ENCODE measurements at regions not wholly inside any gene's neighbourhood (a gene's known extent, or its start where the extent isn't known, plus 50 kb on each side); places are given as distances from the start of the nearest gene placed in this dataset.

- Histone ChIP-seq H3K18ac (ENCODE audit: low read length) (peak overlapping the region; percentile 27), H4K91ac (ENCODE audit: low read depth, low read length) (peak overlapping the region; percentile 79), H3K79me1 (ENCODE audit: low read length) (peaks cover 51% of the 10 kb centered on the region), H3K23ac (ENCODE audit: low read length) (no peak overlapping the region), H3K4me2 (ENCODE audit: low read length) (no peak overlapping the region), H2BK12ac (ENCODE audit: low read length) (peak overlapping the region; percentile 78), H3K9ac (ENCODE audit: low read length) (no peak overlapping the region), H2AK5ac (ENCODE audit: low read length) (peak overlapping the region; percentile 19), H2AFZ (ENCODE audit: insufficient read depth, low read length, poor library complexity) (no peak overlapping the region), H3K14ac (ENCODE audit: low read length) (peak overlapping the region; percentile 40), H3K36me3 (ENCODE audit: control insufficient read depth in 1 of 2, insufficient read depth in 2 of 2, low read length in 2 of 2) (no peaks in the 10 kb centered on the region), H2BK120ac (ENCODE audit: insufficient read depth, low read length, poor library complexity) (peak overlapping the region; percentile 62), H3K27me3 (ENCODE audit: insufficient read depth, low read length) (no peaks in the 10 kb centered on the region), H4K12ac (ENCODE audit: low read depth, low read length) (no peak overlapping the region), H3K27ac (ENCODE audit: low read depth, low read length) (no peak overlapping the region), H3K4me3 (ENCODE audit: low read depth, low read length) (no peak overlapping the region), H2BK5ac (ENCODE audit: low read depth, low read length, poor library complexity) (peak overlapping the region; percentile 2), H3K9me3 (ENCODE audit: insufficient read depth, low read depth, low read length) (peaks cover 3% of the 10 kb centered on the region), H3K4ac (ENCODE audit: low read depth, low read length) (no peak overlapping the region), H3K79me2 (ENCODE audit: control insufficient read depth, insufficient read depth, low read length, poor library complexity) (peaks cover 5% of the 10 kb centered on the region), H4K8ac (ENCODE audit: low read depth, low read length) (no peak overlapping the region), H3K4me1 (ENCODE audit: control insufficient read depth in 1 of 2, insufficient read depth in 2 of 2, low read length in 2 of 2) (peaks cover 41 to 47% of the 10 kb centered on the region in 2 experiments)
- no CpG with 5 or more reads among the region's 12 CpGs for WGBS (ENCODE audit: extremely low coverage, insufficient coverage, insufficient read length)
- no peak for DNase-seq
Measured at GRCh38 chr20:57074386-57074785, 192.1 kb downstream of the BMP7 start.

DNA sequence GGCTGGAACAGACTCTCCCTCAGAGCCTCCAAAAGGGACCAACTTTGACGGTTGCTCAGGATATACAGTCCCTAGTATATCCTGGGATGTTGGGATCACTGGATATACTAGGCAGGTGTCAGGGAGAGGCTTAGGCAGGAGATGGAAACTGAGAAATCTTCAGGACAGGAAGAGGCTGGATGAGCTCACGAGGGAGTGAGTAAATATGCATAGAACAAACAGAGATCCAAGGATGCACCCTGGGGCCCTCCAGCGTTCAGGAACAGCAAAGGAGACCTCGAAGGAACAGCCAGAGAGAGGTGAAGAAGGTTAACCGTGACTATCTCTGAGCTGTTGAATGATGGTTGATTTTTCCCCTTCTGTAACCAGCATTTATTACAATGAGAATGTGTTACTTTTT is 191.3 kb downstream of the BMP7 start:
- no peak overlapping the region for H3K23ac ChIP-seq (ENCODE audit: low read length)
- H3K18ac ChIP-seq (ENCODE audit: low read length): no peak overlapping the region
- no CpG with 5 or more reads among the region's 5 CpGs for WGBS (ENCODE audit: extremely low coverage, insufficient coverage, insufficient read length)
- no peak overlapping the region for H3K27ac ChIP-seq (ENCODE audit: low read depth, low read length)
- peak overlapping the region; percentile 9 for H2BK12ac ChIP-seq (ENCODE audit: low read length)
- H3K36me3 ChIP-seq (ENCODE audit: control insufficient read depth in 1 of 2, insufficient read depth in 2 of 2, low read length in 2 of 2): no peaks in the 10 kb centered on the region
- H3K4me1 ChIP-seq (ENCODE audit: control insufficient read depth in 1 of 2, insufficient read depth in 2 of 2, low read length in 2 of 2): peaks cover 36 to 39% of the 10 kb centered on the region in 2 experiments
- H4K8ac ChIP-seq (ENCODE audit: low read depth, low read length): no peak overlapping the region
- peak in 1 of 2 donors; percentile 30 for DNase-seq
- H3K9ac ChIP-seq (ENCODE audit: low read length): no peak overlapping the region
- H3K4ac ChIP-seq (ENCODE audit: low read depth, low read length): no peak overlapping the region
- no peak overlapping the region for H4K12ac ChIP-seq (ENCODE audit: low read depth, low read length)
- H2BK120ac ChIP-seq (ENCODE audit: insufficient read depth, low read length, poor library complexity): no peak overlapping the region
- H3K14ac ChIP-seq (ENCODE audit: low read length): peak overlapping the region; percentile 20
- H2AK5ac ChIP-seq (ENCODE audit: low read length): no peak overlapping the region
- peaks cover 3% of the 10 kb centered on the region for H3K9me3 ChIP-seq (ENCODE audit: insufficient read depth, low read depth, low read length)
- peak overlapping the region; percentile 60 for H4K91ac ChIP-seq (ENCODE audit: low read depth, low read length)
- no peak overlapping the region for H3K4me3 ChIP-seq (ENCODE audit: low read depth, low read length)
- no peaks in the 10 kb centered on the region for H3K27me3 ChIP-seq (ENCODE audit: insufficient read depth, low read length)
- H3K79me1 ChIP-seq (ENCODE audit: low read length): peaks cover 43% of the 10 kb centered on the region
- peaks cover 1% of the 10 kb centered on the region for H3K79me2 ChIP-seq (ENCODE audit: control insufficient read depth, insufficient read depth, low read length, poor library complexity)
- peak overlapping the region; percentile 21 for H2BK5ac ChIP-seq (ENCODE audit: low read depth, low read length, poor library complexity)
- no peak overlapping the region for H2AFZ ChIP-seq (ENCODE audit: insufficient read depth, low read length, poor library complexity)
- no peak overlapping the region for H3K4me2 ChIP-seq (ENCODE audit: low read length)

DNA sequence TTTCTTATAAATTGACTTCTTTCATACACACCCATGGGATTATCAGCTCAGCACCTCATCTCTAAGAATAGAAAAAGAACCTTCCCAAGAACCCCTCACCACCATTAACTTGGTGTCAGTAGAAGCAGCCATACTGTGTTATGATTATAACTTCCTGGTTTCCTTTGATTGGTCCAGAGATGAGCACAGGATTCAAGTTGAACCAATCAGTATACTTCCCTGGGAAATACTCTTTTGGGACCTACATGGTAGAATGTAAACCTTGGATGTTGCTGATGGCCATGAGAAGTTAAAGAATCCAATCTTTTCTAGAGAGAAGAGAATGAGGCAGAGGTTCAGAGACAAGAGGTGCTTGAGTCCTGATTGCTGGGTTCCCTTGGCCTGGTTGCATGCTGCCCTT is 190.8 kb downstream of the BMP7 start:
- Histone ChIP-seq H3K79me1 (ENCODE audit: low read length) (peaks cover 38% of the 10 kb centered on the region), H2AK5ac (ENCODE audit: low read length) (no peak overlapping the region), H4K12ac (ENCODE audit: low read depth, low read length) (no peak overlapping the region), H3K4me1 (ENCODE audit: control insufficient read depth in 1 of 2, insufficient read depth in 2 of 2, low read length in 2 of 2) (peaks cover 34 to 38% of the 10 kb centered on the region in 2 experiments), H3K27me3 (ENCODE audit: insufficient read depth, low read length) (no peaks in the 10 kb centered on the region), H2BK120ac (ENCODE audit: insufficient read depth, low read length, poor library complexity) (peak overlapping the region; percentile 55), H3K4ac (ENCODE audit: low read depth, low read length) (no peak overlapping the region), H3K9ac (ENCODE audit: low read length) (no peak overlapping the region), H3K4me2 (ENCODE audit: low read length) (no peak overlapping the region), H3K27ac (ENCODE audit: low read depth, low read length) (peak overlapping the region; percentile 93), H3K14ac (ENCODE audit: low read length) (peak overlapping the region; percentile 7), H3K79me2 (ENCODE audit: control insufficient read depth, insufficient read depth, low read length, poor library complexity) (peaks cover 1% of the 10 kb centered on the region), H2BK5ac (ENCODE audit: low read depth, low read length, poor library complexity) (peak overlapping the region; percentile 28), H4K8ac (ENCODE audit: low read depth, low read length) (no peak overlapping the region), H2AFZ (ENCODE audit: insufficient read depth, low read length, poor library complexity) (no peak overlapping the region), H4K91ac (ENCODE audit: low read depth, low read length) (peak overlapping the region; percentile 75), H3K4me3 (ENCODE audit: low read depth, low read length) (no peak overlapping the region), H3K36me3 (ENCODE audit: control insufficient read depth in 1 of 2, insufficient read depth in 2 of 2, low read length in 2 of 2) (no peaks in the 10 kb centered on the region), H3K23ac (ENCODE audit: low read length) (no peak overlapping the region), H3K9me3 (ENCODE audit: insufficient read depth, low read depth, low read length) (peaks cover 3% of the 10 kb centered on the region), H3K18ac (ENCODE audit: low read length) (no peak overlapping the region), H2BK12ac (ENCODE audit: low read length) (peak overlapping the region; percentile 41)
- DNase-seq: no peak

DNA sequence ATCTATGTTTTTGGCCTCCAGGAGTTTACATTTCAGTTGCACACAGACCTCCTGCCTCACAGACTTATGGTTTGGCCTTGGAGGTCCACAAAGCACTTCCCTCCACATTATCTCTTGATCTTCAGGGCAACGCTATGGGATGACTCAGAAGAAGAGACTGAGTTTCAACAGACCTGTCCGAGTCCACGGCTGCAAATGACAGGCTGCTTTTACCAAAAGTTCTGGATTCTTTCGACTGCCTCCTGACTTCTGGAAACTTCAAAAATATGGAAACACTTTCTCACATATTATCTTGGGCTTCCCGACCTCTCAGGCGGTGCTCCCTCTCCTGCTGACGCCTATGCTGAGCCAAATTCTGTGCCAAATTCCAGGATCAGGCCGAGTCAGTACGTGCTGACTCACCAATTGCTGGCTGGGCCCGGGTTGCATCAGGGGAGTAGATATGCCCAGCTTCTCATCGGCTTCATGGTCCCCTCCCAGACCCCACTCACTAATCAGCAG is 190.2 kb downstream of the BMP7 start:
- Histone ChIP-seq H3K4me3 (ENCODE audit: low read depth, low read length) (no peak overlapping the region), H3K9me3 (ENCODE audit: insufficient read depth, low read depth, low read length) (peaks cover 3% of the 10 kb centered on the region), H4K12ac (ENCODE audit: low read depth, low read length) (no peak overlapping the region), H3K23ac (ENCODE audit: low read length) (no peak overlapping the region), H4K8ac (ENCODE audit: low read depth, low read length) (peak overlapping the region; percentile 73), H2AK5ac (ENCODE audit: low read length) (peak overlapping the region; percentile 81), H2BK12ac (ENCODE audit: low read length) (peak overlapping the region; percentile 94), H3K9ac (ENCODE audit: low read length) (no peak overlapping the region), H2BK120ac (ENCODE audit: insufficient read depth, low read length, poor library complexity) (peak overlapping the region; percentile 91), H3K18ac (ENCODE audit: low read length) (peak overlapping the region; percentile 72), H3K27ac (ENCODE audit: low read depth, low read length) (peak overlapping the region; percentile 93), H3K79me2 (ENCODE audit: control insufficient read depth, insufficient read depth, low read length, poor library complexity) (peaks cover 1% of the 10 kb centered on the region), H2AFZ (ENCODE audit: insufficient read depth, low read length, poor library complexity) (no peak overlapping the region), H3K79me1 (ENCODE audit: low read length) (peaks cover 34% of the 10 kb centered on the region), H3K14ac (ENCODE audit: low read length) (peak overlapping the region; percentile 83), H3K36me3 (ENCODE audit: control insufficient read depth in 1 of 2, insufficient read depth in 2 of 2, low read length in 2 of 2) (no peaks in the 10 kb centered on the region), H3K4ac (ENCODE audit: low read depth, low read length) (peak overlapping the region; percentile 68), H3K4me2 (ENCODE audit: low read length) (no peak overlapping the region), H3K27me3 (ENCODE audit: insufficient read depth, low read length) (no peaks in the 10 kb centered on the region), H3K4me1 (ENCODE audit: control insufficient read depth in 1 of 2, insufficient read depth in 2 of 2, low read length in 2 of 2) (peaks cover 29 to 37% of the 10 kb centered on the region in 2 experiments), H4K91ac (ENCODE audit: low read depth, low read length) (peak overlapping the region; percentile 95), H2BK5ac (ENCODE audit: low read depth, low read length, poor library complexity) (peak overlapping the region; percentile 90)
- DNase-seq: peak; percentile 85 to 90
- WGBS (ENCODE audit: extremely low coverage, insufficient coverage, insufficient read length): no CpG with 5 or more reads among the region's 11 CpGs
